ENCODE measurements at regions not wholly inside any gene's neighbourhood (a gene's known extent, or its start where the extent isn't known, plus 50 kb on each side); places are given as distances from the start of the nearest gene placed in this dataset.

- TF ChIP-seq EP300 (IDR thresholded peaks at IDR 0.05; ENCODE audit: borderline replicate concordance) (no peak), CEBPB (IDR thresholded peaks at IDR 0.05) (peak; percentile 77)
Measured at GRCh38 chr6:71545905-71546304, 257.3 kb downstream of the OGFRL1 start.

GRCh38 chr6:71551798-71552197, 263.2 kb downstream of the OGFRL1 start:
- TF ChIP-seq CEBPB (IDR thresholded peaks at IDR 0.05) (no peak), YY1 (IDR thresholded peaks at IDR 0.05; ENCODE audit: low read depth) (no peak), EP300 (IDR thresholded peaks at IDR 0.05; ENCODE audit: borderline replicate concordance) (no peak), FOXM1 (IDR thresholded peaks at IDR 0.05; ENCODE audit: borderline replicate concordance, low read depth) (no peak), CREB1 (IDR thresholded peaks at IDR 0.05; ENCODE audit: low read depth) (no peak), TEAD4 (IDR thresholded peaks at IDR 0.05) (no peak), NFIC (IDR thresholded peaks at IDR 0.05) (no peak), RAD21 (IDR thresholded peaks at IDR 0.05; ENCODE audit: low read depth) (no peak), MAX (IDR thresholded peaks at IDR 0.05) (no peak), TAF1 (IDR thresholded peaks at IDR 0.05; ENCODE audit: low read depth) (no peak), USF1 (IDR thresholded peaks at IDR 0.05) (no peak), EGR1 (IDR thresholded peaks at IDR 0.05) (no peak)
- TF ChIP-seq, protein P1, sequence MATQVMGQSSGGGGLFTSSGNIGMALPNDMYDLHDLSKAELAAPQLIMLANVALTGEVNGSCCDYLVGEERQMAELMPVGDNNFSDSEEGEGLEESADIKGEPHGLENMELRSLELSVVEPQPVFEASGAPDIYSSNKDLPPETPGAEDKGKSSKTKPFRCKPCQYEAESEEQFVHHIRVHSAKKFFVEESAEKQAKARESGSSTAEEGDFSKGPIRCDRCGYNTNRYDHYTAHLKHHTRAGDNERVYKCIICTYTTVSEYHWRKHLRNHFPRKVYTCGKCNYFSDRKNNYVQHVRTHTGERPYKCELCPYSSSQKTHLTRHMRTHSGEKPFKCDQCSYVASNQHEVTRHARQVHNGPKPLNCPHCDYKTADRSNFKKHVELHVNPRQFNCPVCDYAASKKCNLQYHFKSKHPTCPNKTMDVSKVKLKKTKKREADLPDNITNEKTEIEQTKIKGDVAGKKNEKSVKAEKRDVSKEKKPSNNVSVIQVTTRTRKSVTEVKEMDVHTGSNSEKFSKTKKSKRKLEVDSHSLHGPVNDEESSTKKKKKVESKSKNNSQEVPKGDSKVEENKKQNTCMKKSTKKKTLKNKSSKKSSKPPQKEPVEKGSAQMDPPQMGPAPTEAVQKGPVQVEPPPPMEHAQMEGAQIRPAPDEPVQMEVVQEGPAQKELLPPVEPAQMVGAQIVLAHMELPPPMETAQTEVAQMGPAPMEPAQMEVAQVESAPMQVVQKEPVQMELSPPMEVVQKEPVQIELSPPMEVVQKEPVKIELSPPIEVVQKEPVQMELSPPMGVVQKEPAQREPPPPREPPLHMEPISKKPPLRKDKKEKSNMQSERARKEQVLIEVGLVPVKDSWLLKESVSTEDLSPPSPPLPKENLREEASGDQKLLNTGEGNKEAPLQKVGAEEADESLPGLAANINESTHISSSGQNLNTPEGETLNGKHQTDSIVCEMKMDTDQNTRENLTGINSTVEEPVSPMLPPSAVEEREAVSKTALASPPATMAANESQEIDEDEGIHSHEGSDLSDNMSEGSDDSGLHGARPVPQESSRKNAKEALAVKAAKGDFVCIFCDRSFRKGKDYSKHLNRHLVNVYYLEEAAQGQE (IDR thresholded peaks at IDR 0.05; ENCODE audit: low read depth), result no peak

- TF ChIP-seq MAX (IDR thresholded peaks at IDR 0.05) (no peak), ZBTB7A (IDR thresholded peaks at IDR 0.05; ENCODE audit: low read depth) (no peak), FOXM1 (IDR thresholded peaks at IDR 0.05; ENCODE audit: borderline replicate concordance, low read depth) (no peak)
Measured at GRCh38 chr6:71556141-71556540, 267.5 kb downstream of the OGFRL1 start.

- TF ChIP-seq FOXM1 (IDR thresholded peaks at IDR 0.05; ENCODE audit: borderline replicate concordance, low read depth), result no peak
- no peak for TF ChIP-seq MAX (IDR thresholded peaks at IDR 0.05)
- no peak for TF ChIP-seq USF1 (IDR thresholded peaks at IDR 0.05)
- no peak for TF ChIP-seq RAD21 (IDR thresholded peaks at IDR 0.05; ENCODE audit: low read depth)
Measured at GRCh38 chr6:71558974-71559373, 270.4 kb downstream of the OGFRL1 start.

- TF ChIP-seq TCF12 (IDR thresholded peaks at IDR 0.05; ENCODE audit: low read depth) (no peak), EP300 (IDR thresholded peaks at IDR 0.05; ENCODE audit: borderline replicate concordance) (no peak), ZBTB7A (IDR thresholded peaks at IDR 0.05; ENCODE audit: low read depth) (no peak), YY1 (IDR thresholded peaks at IDR 0.05; ENCODE audit: low read depth) (no peak), CREB1 (IDR thresholded peaks at IDR 0.05; ENCODE audit: low read depth) (no peak), USF1 (IDR thresholded peaks at IDR 0.05) (no peak)
Measured at GRCh38 chr6:71567562-71567961, 279.0 kb downstream of the OGFRL1 start.

DNA sequence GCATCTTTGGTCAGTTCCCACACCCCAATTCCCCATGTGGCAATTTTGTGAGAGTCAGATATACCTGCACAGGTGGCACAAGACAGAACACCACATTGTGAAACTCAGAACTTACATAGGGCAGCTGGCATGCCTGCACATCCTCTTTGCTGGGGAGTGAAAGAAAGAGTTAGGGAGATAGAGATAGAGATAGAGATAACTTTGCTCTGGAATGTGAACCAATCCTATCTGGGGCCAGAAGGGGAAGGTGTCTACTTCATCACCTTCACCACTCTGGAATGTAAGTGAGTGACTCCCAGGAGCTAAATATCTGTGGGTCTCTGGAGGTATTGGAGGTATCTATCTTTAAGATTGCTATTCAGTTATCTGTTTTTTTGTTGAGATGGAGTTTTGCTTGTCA, 289.2 kb downstream of the OGFRL1 start:
- TF ChIP-seq CEBPB (IDR thresholded peaks at IDR 0.05) (no peak), NFIC (IDR thresholded peaks at IDR 0.05) (no peak), FOXM1 (IDR thresholded peaks at IDR 0.05; ENCODE audit: borderline replicate concordance, low read depth) (no peak), TCF12 (IDR thresholded peaks at IDR 0.05; ENCODE audit: low read depth) (no peak), YY1 (IDR thresholded peaks at IDR 0.05; ENCODE audit: low read depth) (no peak), ZBTB7A (IDR thresholded peaks at IDR 0.05; ENCODE audit: low read depth) (no peak), RAD21 (IDR thresholded peaks at IDR 0.05; ENCODE audit: low read depth) (no peak), EP300 (IDR thresholded peaks at IDR 0.05; ENCODE audit: borderline replicate concordance) (no peak), TEAD4 (IDR thresholded peaks at IDR 0.05) (no peak), MAX (IDR thresholded peaks at IDR 0.05) (no peak), CREB1 (IDR thresholded peaks at IDR 0.05; ENCODE audit: low read depth) (no peak), USF1 (IDR thresholded peaks at IDR 0.05) (no peak), EGR1 (IDR thresholded peaks at IDR 0.05) (no peak), TAF1 (IDR thresholded peaks at IDR 0.05; ENCODE audit: low read depth) (no peak)
- TF ChIP-seq, protein P1 (IDR thresholded peaks at IDR 0.05; ENCODE audit: low read depth), result no peak

Data from Ishikawa (cell line).